ENCODE measurements at regions not wholly inside any gene's neighbourhood (a gene's known extent, or its start where the extent isn't known, plus 50 kb on each side); places are given as distances from the start of the nearest gene placed in this dataset.

- FAIRE-seq, result no peak
- no peak for TF ChIP-seq CBX2 (IDR thresholded peaks at IDR 0.05; ENCODE audit: insufficient read depth, low read length, poor library complexity, severe bottlenecking)
- TF ChIP-seq ILK (tag; IDR thresholded peaks at IDR 0.05; ENCODE audit: borderline replicate concordance, low read depth), result no peak
- TF ChIP-seq KLF10 (CRISPR knock-in tag; IDR thresholded peaks at IDR 0.05), result no peak
- TF ChIP-seq ATF1 (CRISPR knock-in tag; IDR thresholded peaks at IDR 0.05), result no peak
- no peak for TF ChIP-seq ATF1 (tag; IDR thresholded peaks at IDR 0.05)
- no peak for TF ChIP-seq SAFB2 (IDR thresholded peaks at IDR 0.05; ENCODE audit: borderline replicate concordance, low read depth, low read length, severe bottlenecking)
- no peak for TF ChIP-seq TCF15 (CRISPR knock-in tag; IDR thresholded peaks at IDR 0.05)
- TF ChIP-seq SMARCA5 (IDR thresholded peaks at IDR 0.05), result no peak
- no peak for TF ChIP-seq POLR2B (IDR thresholded peaks at IDR 0.05; ENCODE audit: low read depth, partially characterized antibody)
- TF ChIP-seq RERE (CRISPR knock-in tag; IDR thresholded peaks at IDR 0.05; ENCODE audit: borderline replicate concordance), result no peak
- TF ChIP-seq RNF2 (IDR thresholded peaks at IDR 0.05), result no peak
- TF ChIP-seq RFX1 (IDR thresholded peaks at IDR 0.05), result no peak
- TF ChIP-seq PCBP1 (IDR thresholded peaks at IDR 0.05; ENCODE audit: low read depth, low read length, poor library complexity, severe bottlenecking), result no peak
- TF ChIP-seq RCOR1 (IDR thresholded peaks at IDR 0.05; ENCODE audit: borderline replicate concordance in 1 of 2, low read depth in 2 of 2, low read length in 2 of 2), result no peak
- TF ChIP-seq BRF1 (IDR thresholded peaks at IDR 0.05; ENCODE audit: borderline replicate concordance, extremely low read depth, insufficient read length), result no peak
- TF ChIP-seq PHTF2 (CRISPR knock-in tag; IDR thresholded peaks at IDR 0.05), result no peak
- no peak for TF ChIP-seq FOXA1 (IDR thresholded peaks at IDR 0.05; ENCODE audit: borderline replicate concordance)
- no peak for TF ChIP-seq THRA (IDR thresholded peaks at IDR 0.05)
- no peak for TF ChIP-seq ZNF212 (CRISPR knock-in tag; IDR thresholded peaks at IDR 0.05)
Observed at GRCh38 chr5:82925061-82925411, 152.2 kb downstream of the TMEM167A start.

More at GRCh38 chr5:82925061-82925411, 152.2 kb downstream of the TMEM167A start:
- H3K27me3 ChIP-seq (ENCODE audit: control insufficient read depth in 2 of 2, insufficient read depth in 2 of 2, low read length in 2 of 2), result peaks cover 0 to 5% of the 10 kb centered on the region in 2 experiments; a peak in 1 of 5 replicates
- intact Hi-C loops (cut with micrococcal nuclease), result no loop called here
- ATAC-seq (no peak), DNase-seq (ENCODE audit: extremely low read depth in 1 of 4, low spot score in 3 of 4) (no peak)
- H3K4me1 ChIP-seq (replicated peaks in 1 of 2; ENCODE audit: control insufficient read depth in 2 of 2, insufficient read depth in 2 of 2, low read length in 2 of 2), result no peaks in the 10 kb centered on the region
- no peak overlapping the region for H2AFZ ChIP-seq (ENCODE audit: low read depth, low read length)
- CTCF ChIA-PET (ENCODE audit: low intra/inter-chr PET ratio), result no interaction called here
- H3K9ac ChIP-seq (ENCODE audit: insufficient read depth in 1 of 2, low read depth in 2 of 2, low read length in 2 of 2), result no peak overlapping the region
- in situ Hi-C loops (cut with MboI), result no loop called here
- H3K27ac ChIP-seq (ENCODE audit: extremely low read depth, low read depth, low read length), result no peak overlapping the region
- no peak overlapping the region for H3K4me2 ChIP-seq (ENCODE audit: insufficient read depth, low read length)
- no peaks in the 10 kb centered on the region for H4K20me1 ChIP-seq (replicated peaks; ENCODE audit: control insufficient read depth, insufficient read depth, low read length)
- H3K36me3 ChIP-seq (ENCODE audit: control insufficient read depth, insufficient read depth, low read length), result no peaks in the 10 kb centered on the region
- POLR2A ChIA-PET, result no interaction called here
- H3K9me3 ChIP-seq (replicated peaks; ENCODE audit: control insufficient read depth, insufficient read depth, low read depth, low read length), result no peaks in the 10 kb centered on the region
- H3K4me3 ChIP-seq, result no peak overlapping the region
- BruUV-seq (replicated peaks), result no TSS peak
- WGBS (ENCODE audit: insufficient coverage, low coverage, missing lambda C conversion rate), result 6% methylated on average over 3 of the region's 3 CpGs
- no peaks in the 10 kb centered on the region for H3K9me1 ChIP-seq (ENCODE audit: control insufficient read depth, insufficient read depth, low read length)
- no peaks in the 10 kb centered on the region for H3K79me2 ChIP-seq (ENCODE audit: control insufficient read depth, insufficient read depth, low read length)
